AML-193 (cell line): ENCODE measurements at regions not wholly inside any gene's neighbourhood (a gene's known extent, or its start where the extent isn't known, plus 50 kb on each side); places are given as distances from the start of the nearest gene placed in this dataset.
"Not testable (repeated sequence)": the region's sequence is repeated elsewhere in the genome, so short reads cannot be mapped to it uniquely, and the experiment has no call there.

ENCODE experiments used
- DNase-seq, 2 experiments: peaks; one replicate each; lab custom pipeline; 2025; lab: John Stamatoyannopoulos, UW

DNA sequence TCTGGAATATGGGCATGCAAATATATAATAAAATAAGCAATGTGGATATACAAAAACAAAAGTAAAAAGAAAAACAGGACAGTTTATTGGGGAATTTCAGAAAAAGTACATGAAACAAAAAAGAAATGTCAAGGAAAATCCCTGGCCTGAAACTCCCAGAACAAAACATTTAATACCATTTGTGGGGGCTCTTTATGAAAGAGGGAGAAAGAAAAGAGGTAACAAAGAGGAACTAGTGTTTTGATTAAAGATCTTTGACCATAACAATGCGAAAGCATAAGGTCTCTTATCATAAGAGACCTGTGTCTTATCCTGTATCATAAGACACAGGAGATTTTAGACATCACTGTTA, 88.6 kb upstream of the ARID1B start:
- no peak for DNase-seq

DNA sequence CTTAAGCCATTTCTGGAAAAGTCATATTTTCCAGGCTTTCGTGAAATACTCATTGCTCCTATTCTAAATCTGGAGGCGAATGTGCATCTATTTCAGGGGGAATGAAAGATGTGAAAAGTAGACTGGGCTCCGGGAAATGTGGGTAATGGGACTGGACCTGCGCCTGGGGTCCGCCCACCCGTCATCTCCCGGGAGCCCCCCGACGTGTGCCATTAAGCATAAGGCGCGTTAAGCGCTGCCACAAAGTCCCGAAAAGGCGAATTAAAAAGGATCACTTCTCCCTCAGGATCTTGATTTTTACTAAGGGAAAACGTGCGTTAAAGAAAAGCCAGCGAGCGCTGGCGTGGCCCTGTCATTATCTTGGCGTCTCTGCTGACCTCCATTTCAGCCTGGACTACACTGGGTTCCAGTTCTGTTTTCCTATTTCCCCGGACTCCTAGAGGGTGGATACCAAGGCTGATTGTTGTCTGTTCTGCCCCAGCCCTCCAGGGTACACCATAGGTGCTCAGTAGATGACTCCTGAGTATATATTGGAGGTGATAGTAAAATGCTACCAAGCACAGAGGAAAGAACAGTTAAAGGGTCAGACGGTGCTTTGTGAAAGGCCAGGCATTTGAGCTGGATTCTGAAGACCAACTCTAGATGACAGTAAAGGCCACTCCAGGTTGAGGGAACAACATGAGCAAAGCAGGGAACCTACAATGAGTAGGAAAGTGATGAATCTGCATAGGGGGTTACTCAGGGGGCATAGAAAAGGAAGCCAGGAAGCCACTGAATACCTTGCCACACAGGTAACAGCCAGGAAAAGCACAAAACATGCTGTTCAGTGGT, 89.2 kb upstream of the ARID1B start:
- no peak for DNase-seq

DNA sequence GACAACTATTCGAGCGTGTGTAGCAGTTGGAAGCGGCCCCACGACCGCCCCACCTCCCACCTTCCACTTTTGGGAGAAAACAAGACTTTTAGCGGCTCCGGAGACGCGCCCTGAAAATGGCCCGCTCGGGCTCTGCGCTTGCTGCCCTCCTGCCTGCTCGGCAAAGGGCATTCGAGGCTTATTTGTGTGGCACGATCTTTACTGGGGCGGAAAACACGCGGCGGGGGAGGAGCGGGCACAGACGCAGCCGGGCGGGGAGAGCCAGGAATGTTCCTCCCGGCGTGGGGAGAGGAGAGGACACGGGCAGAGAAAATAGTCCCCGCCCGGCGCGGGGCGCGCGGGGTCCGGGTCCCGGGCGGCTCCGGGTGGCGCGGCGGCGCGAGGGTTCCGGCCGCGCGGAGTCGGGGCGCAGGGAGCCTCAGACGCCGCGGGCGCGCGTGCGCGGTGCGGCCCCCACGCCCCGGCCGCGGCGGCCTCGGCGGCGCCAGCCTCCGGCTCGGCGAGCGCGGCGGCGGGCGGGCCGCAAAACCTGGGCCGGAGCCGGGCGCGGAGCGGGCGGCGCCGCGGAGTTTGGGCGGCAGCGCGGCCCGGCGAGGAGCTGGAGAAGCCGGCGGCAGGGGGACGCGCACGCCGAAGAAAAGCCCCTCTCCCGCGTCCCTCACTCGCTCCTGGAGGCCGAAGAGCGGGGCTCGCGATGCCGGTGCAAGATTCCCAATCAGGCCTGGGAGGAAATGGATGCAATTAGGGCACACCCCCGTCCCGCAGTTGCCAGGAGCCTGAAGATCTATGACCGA, 90.0 kb upstream of the ARID1B start:
- DNase-seq = peak; percentile 70 to 77

DNA sequence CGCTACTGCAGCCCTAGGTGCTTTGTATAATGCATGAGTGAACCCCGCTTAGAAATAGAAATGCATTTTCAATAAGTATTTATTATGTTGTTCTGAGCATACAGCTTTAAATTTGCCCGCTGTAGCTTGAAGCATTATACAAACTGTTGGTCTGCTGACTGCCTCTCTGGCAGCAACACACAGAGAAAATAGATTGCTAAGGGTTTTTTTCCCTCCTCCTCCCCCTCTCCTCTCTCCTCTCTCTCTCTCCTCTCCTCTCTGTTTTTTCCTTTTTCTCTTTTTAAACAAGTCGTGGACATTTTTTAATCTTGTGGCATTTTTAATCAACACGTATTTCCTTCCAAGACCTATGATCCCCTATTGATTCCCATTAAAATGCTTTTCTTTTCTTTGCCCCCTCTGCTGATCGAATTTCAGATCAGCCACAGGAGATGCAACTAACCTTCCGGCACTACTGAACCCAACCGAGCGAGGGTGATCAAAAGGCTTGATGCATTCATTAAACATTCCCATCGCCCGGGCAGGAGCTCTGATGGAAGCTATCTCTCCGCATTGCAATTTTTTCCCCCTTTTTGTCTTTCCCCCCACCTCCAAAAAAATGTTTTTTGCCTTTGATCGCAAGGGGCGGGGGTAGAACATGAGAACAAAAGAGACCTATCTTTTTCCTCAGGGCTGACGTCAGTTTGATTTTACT, 90.7 kb upstream of the ARID1B start:
- DNase-seq = peak; percentile 63 to 67

DNA sequence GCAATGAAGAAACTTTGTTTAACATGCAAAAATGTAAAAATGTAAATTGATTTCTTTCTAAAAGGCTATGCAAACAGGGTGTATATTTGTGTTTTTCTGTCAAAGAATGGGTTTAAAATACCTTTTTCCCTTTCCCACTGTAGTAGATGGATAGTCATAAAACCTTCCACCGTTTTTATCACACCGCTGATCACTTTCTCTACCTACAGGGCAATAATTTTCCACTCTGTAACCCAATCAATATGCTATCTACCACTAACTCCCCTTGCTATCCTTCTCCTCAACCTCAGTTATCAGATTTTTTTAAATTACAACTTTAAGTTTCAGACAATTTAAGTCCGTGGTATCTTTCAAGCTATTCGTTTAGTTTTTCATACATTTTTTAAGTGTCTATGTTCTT, 91.4 kb upstream of the ARID1B start:
- no peak for DNase-seq

DNA sequence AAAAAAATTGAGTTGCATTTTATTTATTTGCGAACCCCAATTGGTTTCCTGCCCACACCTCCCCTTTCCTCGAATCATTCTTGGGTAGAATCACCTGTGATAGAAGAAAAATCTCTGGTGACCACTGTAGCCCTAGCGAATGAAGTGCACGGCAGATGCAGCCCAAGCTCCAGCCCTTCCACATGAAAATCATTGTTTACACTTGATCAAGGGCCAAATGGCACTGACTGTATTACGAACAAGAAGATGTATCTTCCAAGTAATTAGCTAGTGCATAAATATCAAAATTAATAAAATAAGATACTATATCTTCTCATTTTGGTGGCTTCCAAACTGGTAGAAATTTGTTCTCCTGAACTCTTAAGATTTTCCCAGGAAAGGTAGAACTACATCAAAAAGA, 93.4 kb upstream of the ARID1B start:
- DNase-seq = no peak

DNA sequence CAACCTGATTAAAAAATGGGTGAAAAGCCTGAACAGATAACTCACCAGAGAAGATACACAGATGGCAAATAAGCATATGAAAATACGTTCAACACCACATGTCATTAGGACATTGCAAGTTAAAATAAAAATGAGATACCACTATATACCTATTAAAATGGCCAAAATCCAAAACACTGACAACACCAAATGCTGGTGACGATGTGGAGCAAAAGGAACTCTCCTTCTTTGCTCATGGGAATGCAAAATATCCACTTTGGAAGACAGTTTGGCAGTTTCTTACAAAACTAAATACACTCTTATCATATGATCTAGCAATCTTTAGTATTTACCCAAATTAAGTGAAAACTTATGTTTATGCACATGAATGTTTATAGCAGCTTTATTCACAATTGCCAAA, 100.5 kb upstream of the ARID1B start:
- no peak for DNase-seq

DNA sequence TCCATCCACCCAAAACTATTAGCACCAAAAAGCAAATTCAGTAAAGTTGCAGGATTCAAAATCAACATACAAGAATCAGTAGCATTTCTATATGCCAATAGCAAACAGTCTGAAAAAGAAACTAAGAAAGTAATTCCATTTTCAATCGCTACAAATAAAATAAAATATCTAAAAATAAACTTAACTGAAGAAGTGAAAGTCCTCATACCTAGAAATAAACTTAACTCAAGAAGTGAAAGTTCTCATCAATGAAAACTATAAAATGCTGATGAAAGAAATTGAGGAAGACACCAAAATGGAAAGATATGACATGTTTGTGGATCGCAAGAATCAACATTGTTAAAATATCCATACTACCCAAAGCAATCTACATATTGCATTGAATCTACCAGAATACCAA, 103.0 kb upstream of the ARID1B start:
- no peak for DNase-seq

DNA sequence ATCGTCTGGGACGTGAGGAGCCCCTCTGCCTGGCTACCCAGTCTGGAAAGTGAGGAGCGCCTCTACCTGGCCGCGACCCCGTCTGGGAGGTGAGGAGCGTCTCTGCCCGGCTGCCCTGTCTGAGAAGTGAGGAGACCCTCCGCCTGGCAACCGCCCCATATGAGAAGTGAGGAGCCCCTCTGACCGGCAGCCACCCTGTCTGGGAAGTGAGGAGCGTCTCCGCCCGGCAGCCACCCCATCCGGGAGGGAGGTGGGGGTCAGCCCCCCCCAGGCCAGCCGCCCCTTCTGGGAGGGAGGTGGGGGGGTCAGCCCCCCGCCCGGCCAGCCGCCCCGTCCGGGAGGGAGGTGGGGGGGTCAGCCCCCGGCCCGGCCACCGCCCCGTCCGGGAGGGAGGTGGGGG, 107.1 kb upstream of the ARID1B start:
- not testable (repeated sequence) for DNase-seq

DNA sequence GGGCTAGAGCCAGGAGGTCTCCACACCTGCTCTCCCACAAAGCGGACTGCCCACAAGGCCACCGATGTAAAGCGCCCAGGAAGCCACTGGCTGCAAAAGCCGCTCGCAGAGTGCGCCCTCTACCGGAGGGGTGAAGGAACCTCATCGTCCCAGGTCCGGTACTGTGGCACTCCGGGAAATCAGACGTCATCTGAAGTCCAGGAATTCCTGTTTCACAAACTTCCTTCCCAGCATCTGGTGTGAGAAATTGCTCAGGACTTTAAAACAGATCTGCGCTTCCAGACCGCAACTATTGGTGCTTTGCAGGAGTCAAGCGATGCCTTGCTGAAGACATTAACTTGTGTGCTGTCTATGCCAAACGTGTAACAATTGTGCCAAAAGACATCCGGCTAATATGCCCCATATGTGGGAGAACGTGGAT, 115.1 kb upstream of the ARID1B start:
- DNase-seq = no peak

DNA sequence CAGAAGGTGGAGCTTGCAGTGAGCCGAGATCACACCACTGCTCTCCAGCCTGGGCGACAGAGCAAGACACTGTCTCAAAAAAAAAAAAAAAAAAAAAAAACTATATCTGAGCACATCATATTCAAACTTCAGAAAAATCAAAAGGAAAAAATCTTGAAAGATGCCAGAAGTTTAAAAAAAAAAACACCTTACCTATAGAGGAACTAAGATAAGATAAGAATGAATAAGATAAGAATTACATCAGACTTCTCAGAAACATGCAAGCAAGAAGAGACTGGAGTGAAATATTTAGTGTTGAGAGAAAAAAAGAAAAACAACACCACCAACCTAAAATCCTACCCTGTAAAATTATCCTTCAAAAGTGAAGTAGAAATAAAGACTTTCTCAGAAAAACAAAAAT, 116.8 kb upstream of the ARID1B start:
- no peak for DNase-seq

DNA sequence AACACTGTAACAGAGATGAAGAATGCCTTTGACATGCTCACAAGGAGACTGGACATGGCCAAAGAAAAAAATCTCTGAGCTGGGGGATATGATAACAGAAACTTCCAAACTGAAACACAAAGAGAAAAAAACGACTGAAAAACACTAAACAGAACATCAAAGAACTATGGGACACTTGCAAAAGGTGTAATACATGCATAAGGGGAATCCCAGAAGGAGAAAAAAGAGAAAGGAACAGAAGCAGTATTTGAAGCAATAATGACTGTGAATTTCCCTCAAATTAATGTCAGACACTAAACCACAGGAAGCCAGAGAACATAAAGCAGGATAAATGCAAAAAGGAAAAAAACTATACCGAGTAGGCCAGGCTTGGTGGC, 117.4 kb upstream of the ARID1B start:
- no peak for DNase-seq

DNA sequence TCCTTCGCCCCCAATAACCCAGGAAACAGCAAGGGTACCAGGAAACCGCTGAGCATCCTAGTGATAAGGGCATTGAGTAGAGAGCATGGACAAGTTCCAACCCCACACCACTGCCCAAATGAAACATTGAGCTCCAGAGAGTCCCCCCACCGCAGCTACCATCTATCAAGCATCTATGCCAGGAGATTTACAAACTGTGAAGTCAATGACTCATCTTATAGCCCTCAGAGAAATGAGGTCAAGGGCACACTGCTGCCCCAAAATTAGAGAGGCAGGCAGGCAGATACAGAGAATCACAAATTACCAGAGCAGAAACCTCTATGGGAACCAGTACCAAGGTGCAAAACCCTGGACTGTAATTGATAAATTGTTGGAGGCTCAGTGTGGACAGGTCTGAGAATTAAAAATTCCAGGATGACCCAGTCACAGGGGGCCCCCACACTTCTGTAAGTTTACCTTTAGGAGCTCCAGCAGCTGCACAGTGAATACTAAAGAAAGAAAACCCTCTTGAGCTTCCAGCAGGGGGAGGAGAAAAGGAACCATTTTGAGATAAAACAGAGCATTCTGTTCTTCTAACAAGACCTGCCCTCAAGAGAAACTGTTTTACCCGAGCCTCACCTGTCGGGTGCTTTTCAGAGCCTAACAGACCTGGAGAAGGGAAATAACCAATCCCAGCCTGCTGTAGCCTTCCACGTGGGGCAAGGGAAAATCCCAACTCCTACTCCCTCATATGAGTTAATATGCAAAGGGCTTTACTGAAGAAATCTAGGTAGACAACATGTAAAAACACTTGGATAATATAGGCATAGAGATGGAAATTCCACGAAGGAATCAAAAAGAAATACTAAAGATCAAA, 118.0 kb upstream of the ARID1B start:
- no peak for DNase-seq

DNA sequence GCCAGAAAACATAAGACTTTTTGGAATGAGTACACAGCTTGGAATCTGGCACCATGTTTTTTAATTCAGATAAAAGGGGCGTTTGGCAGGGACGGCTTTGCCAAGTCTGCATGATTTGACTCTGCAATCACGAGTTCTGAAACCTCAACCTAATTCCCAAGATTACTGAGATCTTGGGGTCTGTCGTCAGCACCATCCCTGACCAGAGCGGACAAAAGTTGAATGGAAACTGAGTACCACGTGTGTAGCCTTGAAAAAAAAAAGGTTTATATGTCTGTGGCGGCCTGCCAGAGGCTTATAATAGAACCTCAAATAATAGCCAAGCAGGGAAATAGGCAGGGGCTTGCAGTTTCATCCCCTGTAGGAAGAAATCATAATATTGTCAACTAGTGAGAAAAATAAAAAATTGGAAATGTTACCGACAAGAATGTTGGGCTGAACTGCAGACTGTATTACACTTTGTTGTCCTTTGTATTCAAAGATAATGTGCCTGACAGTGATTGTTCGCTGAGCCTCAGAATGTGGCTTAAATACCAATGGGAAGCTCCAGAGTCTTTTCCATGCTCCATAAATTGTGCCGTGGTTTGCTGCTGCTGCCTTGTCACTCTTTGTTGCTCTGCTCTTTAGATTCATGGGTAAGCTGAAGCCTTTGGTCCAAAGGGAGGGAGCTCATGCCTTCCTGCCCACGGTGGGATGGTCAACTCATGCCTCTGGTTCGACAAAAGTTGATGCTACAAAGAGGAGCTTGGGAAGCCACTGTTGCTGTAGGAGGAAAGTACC, 118.8 kb upstream of the ARID1B start:
- no peak for DNase-seq

DNA sequence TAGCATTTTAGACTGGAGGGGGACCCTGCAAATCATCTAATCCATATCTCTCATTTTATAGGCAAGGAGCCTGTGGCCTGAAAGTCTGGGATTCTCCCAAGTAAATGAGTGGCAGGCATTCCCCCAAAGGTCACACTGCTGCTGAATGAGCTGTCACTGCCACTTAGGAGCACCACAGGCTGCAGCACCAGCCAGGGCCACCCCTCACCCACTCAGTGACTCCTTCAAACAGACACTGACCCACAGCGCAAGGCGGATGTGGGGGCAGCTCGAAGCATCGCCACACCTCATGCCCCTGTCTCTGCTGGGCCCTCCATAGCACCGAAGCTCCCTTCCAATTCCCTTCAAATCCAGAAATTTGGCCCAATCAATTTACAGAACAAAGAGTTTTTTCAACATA, 119.9 kb upstream of the ARID1B start:
- no peak for DNase-seq

DNA sequence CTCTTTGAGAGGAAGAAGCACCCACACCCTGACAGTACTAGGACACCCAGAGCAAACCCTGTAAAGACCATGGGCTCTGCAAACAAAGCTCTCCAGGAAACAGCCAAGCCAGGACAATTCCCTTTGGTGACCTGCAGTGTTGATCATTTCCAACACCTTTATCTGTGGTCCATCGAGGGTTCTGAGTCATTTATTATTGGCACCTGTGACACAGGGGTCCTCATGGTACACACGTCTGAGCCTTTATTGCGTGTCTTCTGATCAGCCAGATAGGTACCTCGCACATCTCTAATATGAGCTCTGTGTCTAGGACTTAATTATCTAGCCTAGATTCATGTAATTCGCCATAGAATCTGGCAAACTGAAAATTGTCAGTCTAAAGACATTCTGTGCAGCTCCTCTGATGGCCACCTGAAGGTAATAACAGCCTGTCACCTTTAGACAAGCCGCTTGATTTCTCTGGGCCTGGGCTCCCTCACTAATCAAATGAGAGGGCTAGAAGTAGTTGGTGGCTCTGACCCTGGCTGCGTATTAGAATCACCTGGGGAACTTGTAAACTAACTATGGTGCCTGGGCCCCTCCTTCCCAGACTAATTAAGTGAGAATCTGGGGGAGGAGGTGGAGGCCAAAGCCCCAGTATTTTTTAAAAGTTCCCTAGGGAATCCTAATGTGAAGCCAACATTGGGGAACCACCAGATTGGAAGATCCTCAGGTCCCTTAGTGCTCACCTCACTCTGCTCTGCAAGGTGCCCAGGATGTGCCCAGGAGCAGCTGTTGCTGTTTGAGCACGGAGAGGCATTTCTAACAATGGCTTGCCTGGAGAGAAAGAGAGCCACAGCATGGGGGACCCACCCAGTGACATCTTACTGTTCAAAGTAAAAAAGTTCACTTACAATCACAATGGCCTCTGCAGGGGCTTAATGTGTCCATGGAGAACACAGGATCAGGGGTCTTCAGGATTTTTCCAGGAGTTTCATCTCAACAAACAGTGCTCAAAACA, 122.0 kb upstream of the ARID1B start:
- DNase-seq = no peak

DNA sequence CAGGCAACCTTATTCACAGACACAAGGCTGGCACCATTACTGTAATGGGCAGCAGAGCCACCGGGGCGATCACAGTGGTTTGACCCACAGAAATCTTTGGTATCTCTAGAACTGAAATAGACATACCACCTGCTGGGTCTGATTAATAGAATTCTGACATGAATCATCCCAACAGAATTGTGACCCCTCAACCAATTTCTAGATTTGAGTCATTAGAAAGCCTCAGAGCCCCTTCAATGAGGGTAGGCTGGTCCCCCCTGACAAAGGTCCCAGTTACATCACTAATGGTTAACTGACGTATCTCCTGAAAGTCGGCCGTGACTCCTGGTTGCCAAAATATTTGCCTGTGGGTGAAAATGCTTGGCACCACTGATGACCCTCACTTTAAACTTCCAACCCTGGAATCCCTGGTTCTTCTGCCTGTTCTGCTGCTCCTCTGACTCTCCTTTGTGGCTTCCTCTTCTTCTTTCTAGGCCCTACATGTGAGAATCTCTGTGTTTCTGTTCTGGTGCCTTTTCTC, 124.9 kb upstream of the ARID1B start:
- no peak for DNase-seq

DNA sequence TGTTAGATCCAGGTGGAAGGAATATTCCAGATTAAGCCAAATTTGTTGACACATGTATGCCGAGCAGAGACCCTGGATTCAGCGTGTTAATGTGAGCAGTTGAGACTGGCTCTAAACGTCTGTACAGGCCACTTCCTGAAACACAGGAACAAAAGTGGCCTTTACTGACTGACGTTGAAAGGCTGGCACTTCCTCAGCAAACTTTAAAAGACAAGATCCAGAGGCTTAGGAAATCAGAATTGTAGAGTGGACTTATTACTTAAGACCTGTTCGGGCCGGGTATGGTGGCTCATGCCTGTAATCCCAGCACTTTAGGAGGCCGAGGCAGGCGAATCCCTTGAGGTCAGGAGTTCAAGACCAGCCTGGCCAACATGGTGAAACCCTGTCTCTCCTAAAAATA, 125.7 kb upstream of the ARID1B start:
- DNase-seq = no peak

DNA sequence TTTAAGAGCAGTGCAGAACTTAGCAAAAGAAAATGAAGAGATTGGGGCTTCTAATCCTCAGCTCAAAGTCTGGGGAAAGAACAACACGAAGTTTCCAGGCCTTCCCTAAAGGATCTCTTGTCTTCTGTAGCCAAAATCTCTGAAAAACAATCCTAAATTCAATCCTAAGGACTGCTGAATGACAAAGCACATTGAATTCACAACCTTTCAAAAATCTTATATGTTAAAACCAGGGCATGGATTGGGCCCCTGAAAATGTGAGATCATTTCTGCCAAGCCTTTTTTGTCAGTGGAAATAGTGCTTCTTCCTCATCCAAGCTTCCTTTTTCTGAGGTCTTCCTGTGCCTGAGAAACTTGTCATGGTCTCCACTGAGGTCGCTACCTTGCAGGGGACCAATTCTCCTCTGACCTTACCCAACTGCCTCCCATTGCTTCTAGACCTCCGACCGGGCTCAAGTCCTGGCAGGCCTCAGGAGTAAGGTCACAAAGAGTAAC, 126.2 kb upstream of the ARID1B start:
- no peak for DNase-seq

DNA sequence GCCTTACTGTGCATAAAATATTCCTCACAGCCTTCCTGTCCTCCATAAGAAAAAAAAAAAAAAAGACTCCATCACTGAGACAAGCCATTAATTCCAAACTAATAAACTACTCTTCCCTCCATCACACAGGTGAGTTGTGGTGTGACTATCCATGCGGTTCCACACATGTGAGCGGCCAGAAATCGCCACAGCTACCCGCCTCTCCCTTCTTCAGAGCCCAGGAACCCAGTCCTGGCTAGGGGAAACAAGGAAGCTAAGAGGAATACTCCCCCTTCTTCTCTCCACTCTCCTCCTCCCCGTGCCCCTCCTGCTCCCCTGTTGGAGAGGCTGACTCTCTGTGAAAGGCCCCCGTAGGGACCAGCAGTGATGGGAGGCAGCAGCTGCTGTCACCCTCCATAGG, 128.6 kb upstream of the ARID1B start:
- no peak for DNase-seq
